Fibroblast of lung (primary cell): ENCODE measurements at regions not wholly inside any gene's neighbourhood (a gene's known extent, or its start where the extent isn't known, plus 50 kb on each side); places are given as distances from the start of the nearest gene placed in this dataset.

ENCODE experiments used
- DNase-seq, 2 donors: peaks; one replicate each; pipeline versions ENCODE4 v3.0.0 to v3.0.0-alpha.2; 2010; ENCODE audit warnings: low read depth in 2 of 2
- H2AFZ ChIP-seq: 2 replicates; pipeline ENCODE4 v1.5.1; 2012; ENCODE audit warnings: low read length, control low read depth, inconsistent platforms
- H3K27ac ChIP-seq: 2 replicates; pipeline ENCODE4 v1.5.1; 2011; ENCODE audit warnings: low read length, control low read depth; ENCODE audit not compliant: insufficient read depth
- H3K27me3 ChIP-seq: 2 replicates; pipeline ENCODE4 v1.5.1; 2011; ENCODE audit warnings: mild to moderate bottlenecking, low read length; ENCODE audit not compliant: control insufficient read depth, insufficient read depth
- H3K36me3 ChIP-seq: 2 replicates; pipeline ENCODE4 v1.5.1; 2011; ENCODE audit warnings: low read length; ENCODE audit not compliant: control insufficient read depth, insufficient read depth
- H3K4me1 ChIP-seq: 2 replicates; pipeline ENCODE4 v1.5.1; 2011; ENCODE audit warnings: low read length; ENCODE audit not compliant: control insufficient read depth, insufficient read depth; ENCODE audit errors: extremely low read depth
- H3K4me2 ChIP-seq: 2 replicates; pipeline ENCODE4 v1.5.1; 2011; ENCODE audit warnings: low read length, control low read depth; ENCODE audit not compliant: insufficient read depth; ENCODE audit errors: extremely low read depth
- H3K4me3 ChIP-seq, 4 experiments: fragments of 200-600 bp in 1 of 4; sonication (generic) in 1 of 4; replicated peaks in 1 of 4; 2 replicates each; pipeline ENCODE4 v1.5.1; 2011 to 2016; ENCODE audit warnings: low read length in 4 of 4, low read depth in 3 of 4, mild to moderate bottlenecking in 3 of 4, control low read depth in 2 of 4, inconsistent platforms in 1 of 4, mixed read lengths in 1 of 4; ENCODE audit not compliant: insufficient read depth in 1 of 4; ENCODE audit errors: control extremely low read depth in 1 of 4
- H3K79me2 ChIP-seq: 2 replicates; pipeline ENCODE4 v1.5.1; 2012; ENCODE audit warnings: mild to moderate bottlenecking, low read length, inconsistent platforms; ENCODE audit not compliant: control insufficient read depth, insufficient read depth
- H3K9ac ChIP-seq: 2 replicates; pipeline ENCODE4 v1.5.1; 2011; ENCODE audit warnings: mild to moderate bottlenecking, low read length, control low read depth; ENCODE audit not compliant: insufficient read depth
- H3K9me3 ChIP-seq: 2 replicates; pipeline ENCODE4 v1.5.1; 2012; ENCODE audit warnings: low read depth, low read length; ENCODE audit not compliant: control insufficient read depth, insufficient read depth
- H4K20me1 ChIP-seq: 2 replicates; pipeline ENCODE4 v1.5.1; 2011; ENCODE audit warnings: low read length; ENCODE audit not compliant: control insufficient read depth, insufficient read depth; ENCODE audit errors: extremely low read depth
- EZH2 ChIP-seq: IDR thresholded peaks from 2 replicates; pipeline ENCODE4 v1.5.1; 2012; ENCODE audit warnings: low read length, control low read depth, mild to moderate bottlenecking; ENCODE audit errors: missing control alignments
- TF ChIP-seq, protein P1 (sequence below), 2 donors: IDR thresholded peaks in 1 of 2; conservative IDR thresholded peaks in 1 of 2; 1 replicate in 1 of 2; 2 replicates in 1 of 2; pipeline ENCODE4 v1.5.1; 2011 to 2012; ENCODE audit warnings: low read length in 2 of 2, control low read depth in 1 of 2, inconsistent platforms in 1 of 2, low read depth in 1 of 2, mild to moderate bottlenecking in 1 of 2

DNA sequence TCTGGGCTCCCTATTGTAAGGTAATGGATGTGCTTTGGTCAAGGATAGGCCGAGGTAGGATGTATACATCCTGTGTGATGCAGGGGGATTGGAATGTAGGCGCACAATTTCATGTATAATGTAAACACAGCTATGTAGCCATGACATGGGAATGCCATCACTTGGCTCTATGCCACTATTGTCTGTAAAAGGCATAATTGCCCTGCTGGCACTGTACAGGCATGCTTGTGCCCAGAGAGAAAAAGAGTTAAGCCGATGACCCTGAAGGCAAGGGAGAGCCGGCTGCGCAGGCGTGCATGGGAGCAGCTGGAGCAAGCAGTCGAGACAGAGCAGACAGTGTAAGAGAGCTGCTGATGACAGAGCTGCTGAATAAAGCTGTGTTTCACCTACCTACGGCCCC is 212.5 kb upstream of the CPHXL start:
- H3K4me2 ChIP-seq: no peak overlapping the region
- DNase-seq: peak in 1 of 2 donors; percentile 9
- no peak overlapping the region for H3K9ac ChIP-seq
- no peaks in the 10 kb centered on the region for H4K20me1 ChIP-seq
- H3K9me3 ChIP-seq: no peaks in the 10 kb centered on the region
- no peaks in the 10 kb centered on the region for H3K36me3 ChIP-seq
- TF ChIP-seq, protein P1, sequence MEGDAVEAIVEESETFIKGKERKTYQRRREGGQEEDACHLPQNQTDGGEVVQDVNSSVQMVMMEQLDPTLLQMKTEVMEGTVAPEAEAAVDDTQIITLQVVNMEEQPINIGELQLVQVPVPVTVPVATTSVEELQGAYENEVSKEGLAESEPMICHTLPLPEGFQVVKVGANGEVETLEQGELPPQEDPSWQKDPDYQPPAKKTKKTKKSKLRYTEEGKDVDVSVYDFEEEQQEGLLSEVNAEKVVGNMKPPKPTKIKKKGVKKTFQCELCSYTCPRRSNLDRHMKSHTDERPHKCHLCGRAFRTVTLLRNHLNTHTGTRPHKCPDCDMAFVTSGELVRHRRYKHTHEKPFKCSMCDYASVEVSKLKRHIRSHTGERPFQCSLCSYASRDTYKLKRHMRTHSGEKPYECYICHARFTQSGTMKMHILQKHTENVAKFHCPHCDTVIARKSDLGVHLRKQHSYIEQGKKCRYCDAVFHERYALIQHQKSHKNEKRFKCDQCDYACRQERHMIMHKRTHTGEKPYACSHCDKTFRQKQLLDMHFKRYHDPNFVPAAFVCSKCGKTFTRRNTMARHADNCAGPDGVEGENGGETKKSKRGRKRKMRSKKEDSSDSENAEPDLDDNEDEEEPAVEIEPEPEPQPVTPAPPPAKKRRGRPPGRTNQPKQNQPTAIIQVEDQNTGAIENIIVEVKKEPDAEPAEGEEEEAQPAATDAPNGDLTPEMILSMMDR (conservative IDR thresholded peaks at IDR 0.05 in 1 of 2, IDR thresholded peaks at IDR 0.05 in 1 of 2; ENCODE audit: low read depth in 1 of 2, low read length in 2 of 2): no peak
- TF ChIP-seq EZH2: no peak
- H3K79me2 ChIP-seq: no peaks in the 10 kb centered on the region
- no peak overlapping the region for H3K27ac ChIP-seq
- H3K4me3 ChIP-seq: no peak overlapping the region
- no peak overlapping the region for H2AFZ ChIP-seq
- H3K4me1 ChIP-seq: no peaks in the 10 kb centered on the region
- no peaks in the 10 kb centered on the region for H3K27me3 ChIP-seq

DNA sequence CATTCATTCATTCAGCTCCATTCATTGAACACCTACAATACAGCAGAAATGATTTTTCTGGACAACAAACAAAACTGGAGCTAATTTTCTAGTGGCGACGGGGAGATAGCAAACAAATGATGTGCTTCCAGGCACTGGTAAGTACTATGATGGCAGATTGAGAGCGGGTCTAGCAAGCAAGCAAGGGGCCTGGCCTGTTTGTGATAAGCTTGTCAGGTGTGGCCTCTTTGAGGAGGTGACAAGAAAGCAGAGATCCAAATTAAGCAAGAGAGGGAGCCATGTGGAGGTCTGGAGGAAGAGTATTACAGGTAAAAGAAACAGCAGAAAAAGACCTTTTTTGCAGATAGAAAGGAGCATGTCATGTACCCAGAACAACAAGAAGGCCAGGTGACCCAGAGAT is 216.1 kb upstream of the CPHXL start:
- DNase-seq: no peak
- Histone ChIP-seq H3K79me2 (no peaks in the 10 kb centered on the region), H3K27ac (no peak overlapping the region), H3K4me2 (no peak overlapping the region), H2AFZ (no peak overlapping the region), H3K36me3 (no peaks in the 10 kb centered on the region), H3K27me3 (no peaks in the 10 kb centered on the region), H3K4me3 (no peak overlapping the region), H4K20me1 (no peaks in the 10 kb centered on the region), H3K4me1 (no peaks in the 10 kb centered on the region), H3K9ac (no peak overlapping the region), H3K9me3 (no peaks in the 10 kb centered on the region)
- TF ChIP-seq, protein P1 (conservative IDR thresholded peaks at IDR 0.05 in 1 of 2, IDR thresholded peaks at IDR 0.05 in 1 of 2; ENCODE audit: low read depth in 1 of 2, low read length in 2 of 2): no peak
- no peak for TF ChIP-seq EZH2

DNA sequence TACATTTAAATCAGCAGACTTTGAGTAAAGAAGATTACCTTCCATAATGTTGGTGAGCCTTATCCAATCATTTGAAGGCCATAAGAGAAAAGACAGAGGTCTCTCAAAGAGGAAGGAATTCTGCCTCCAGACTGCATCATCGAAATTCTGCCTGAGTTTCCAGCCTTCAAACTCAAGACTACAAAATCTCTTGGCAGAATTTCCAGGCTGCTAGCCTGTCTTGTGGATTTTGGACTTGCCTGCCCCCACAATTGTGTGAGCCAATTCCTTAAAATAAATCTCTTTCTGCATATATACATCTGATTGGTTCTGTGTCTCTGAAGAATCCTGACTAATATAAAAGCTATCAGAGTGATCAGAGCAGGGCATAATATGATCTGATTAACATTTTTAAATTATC is 216.6 kb upstream of the CPHXL start:
- Histone ChIP-seq H3K9me3 (no peaks in the 10 kb centered on the region), H3K4me3 (no peak overlapping the region), H2AFZ (no peak overlapping the region), H4K20me1 (no peaks in the 10 kb centered on the region), H3K9ac (no peak overlapping the region), H3K79me2 (no peaks in the 10 kb centered on the region), H3K27me3 (no peaks in the 10 kb centered on the region), H3K4me2 (no peak overlapping the region), H3K4me1 (no peaks in the 10 kb centered on the region), H3K27ac (no peak overlapping the region), H3K36me3 (no peaks in the 10 kb centered on the region)
- DNase-seq: no peak
- TF ChIP-seq EZH2: no peak
- TF ChIP-seq, protein P1 (conservative IDR thresholded peaks at IDR 0.05 in 1 of 2, IDR thresholded peaks at IDR 0.05 in 1 of 2; ENCODE audit: low read depth in 1 of 2, low read length in 2 of 2): no peak
